Osteoblast (primary cell): ENCODE measurements at regions not wholly inside any gene's neighbourhood (a gene's known extent, or its start where the extent isn't known, plus 50 kb on each side); places are given as distances from the start of the nearest gene placed in this dataset.

Experiments
- DNase-seq: peaks from one replicate; pipeline ENCODE4 v3.0.0; 2011; ENCODE audit warnings: low spot score, mixed read lengths; ENCODE audit not compliant: insufficient read length; ENCODE audit errors: missing footprints
- H2AFZ ChIP-seq: 2 replicates; pipeline ENCODE4 v1.6.0; 2011; ENCODE audit warnings: mild to moderate bottlenecking, low read length
- H3K27ac ChIP-seq: 2 replicates; pipeline ENCODE4 v1.5.1; 2011; ENCODE audit warnings: mild to moderate bottlenecking, low read depth, low read length, moderate library complexity
- H3K27me3 ChIP-seq: 2 replicates; pipeline ENCODE4 v1.6.0; 2012; ENCODE audit warnings: mild to moderate bottlenecking, control low read depth, inconsistent platforms, low read length, moderate library complexity; ENCODE audit not compliant: insufficient read depth
- H3K36me3 ChIP-seq: 2 replicates; pipeline ENCODE4 v1.5.1; 2011; ENCODE audit warnings: mild to moderate bottlenecking, low read length, control low read depth, moderate library complexity; ENCODE audit not compliant: insufficient read depth
- H3K4me1 ChIP-seq: 2 replicates; pipeline ENCODE4 v1.5.1; 2011; ENCODE audit warnings: mild to moderate bottlenecking, low read length, control low read depth, moderate library complexity; ENCODE audit not compliant: insufficient read depth
- H3K4me2 ChIP-seq: 2 replicates; pipeline ENCODE4 v1.6.0; 2011; ENCODE audit warnings: mild to moderate bottlenecking, low read length; ENCODE audit not compliant: insufficient read depth
- H3K4me3 ChIP-seq: fragments of 200-600 bp; sonication (generic); 3 replicates; pipeline ENCODE4 v1.5.1; 2012; ENCODE audit warnings: mild to moderate bottlenecking, low read length, inconsistent platforms; ENCODE audit not compliant: insufficient read depth
- H3K79me2 ChIP-seq: 2 replicates; pipeline ENCODE4 v1.6.0; 2012; ENCODE audit warnings: mild to moderate bottlenecking, low read length, control low read depth, inconsistent platforms; ENCODE audit not compliant: insufficient read depth
- H3K9me3 ChIP-seq: 2 replicates; pipeline ENCODE4 v1.5.1; 2011; ENCODE audit warnings: low read depth, low read length, control low read depth
- H4K20me1 ChIP-seq: 2 replicates; pipeline ENCODE4 v1.6.0; 2012; ENCODE audit warnings: mild to moderate bottlenecking, low read length, control low read depth; ENCODE audit not compliant: insufficient read depth
- TF ChIP-seq, protein P1 (sequence below): IDR thresholded peaks from 2 replicates; pipeline ENCODE4 v1.5.1; 2011; ENCODE audit warnings: mild to moderate bottlenecking, low read depth, low read length, moderate library complexity; ENCODE audit errors: extremely low read depth

DNA sequence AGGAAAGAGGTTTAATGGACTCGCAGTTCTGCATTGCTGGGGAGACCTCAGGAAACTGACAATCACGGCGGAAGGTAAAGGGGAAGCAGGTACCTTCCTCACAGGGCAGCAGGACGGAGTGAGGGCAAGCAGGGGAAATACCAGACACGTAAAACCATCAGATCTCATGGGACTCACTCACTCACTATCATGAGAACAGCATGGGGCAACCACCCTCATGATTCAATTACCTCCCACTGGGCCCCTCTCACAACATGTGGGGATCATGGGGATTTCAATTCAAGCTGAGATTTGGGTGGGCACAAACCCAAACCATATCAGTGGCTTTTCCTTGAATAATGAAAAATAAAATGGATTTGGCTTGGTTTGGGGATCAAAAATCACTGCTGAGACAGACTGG is 380.5 kb downstream of the VRK1 start:
- TF ChIP-seq, protein P1, sequence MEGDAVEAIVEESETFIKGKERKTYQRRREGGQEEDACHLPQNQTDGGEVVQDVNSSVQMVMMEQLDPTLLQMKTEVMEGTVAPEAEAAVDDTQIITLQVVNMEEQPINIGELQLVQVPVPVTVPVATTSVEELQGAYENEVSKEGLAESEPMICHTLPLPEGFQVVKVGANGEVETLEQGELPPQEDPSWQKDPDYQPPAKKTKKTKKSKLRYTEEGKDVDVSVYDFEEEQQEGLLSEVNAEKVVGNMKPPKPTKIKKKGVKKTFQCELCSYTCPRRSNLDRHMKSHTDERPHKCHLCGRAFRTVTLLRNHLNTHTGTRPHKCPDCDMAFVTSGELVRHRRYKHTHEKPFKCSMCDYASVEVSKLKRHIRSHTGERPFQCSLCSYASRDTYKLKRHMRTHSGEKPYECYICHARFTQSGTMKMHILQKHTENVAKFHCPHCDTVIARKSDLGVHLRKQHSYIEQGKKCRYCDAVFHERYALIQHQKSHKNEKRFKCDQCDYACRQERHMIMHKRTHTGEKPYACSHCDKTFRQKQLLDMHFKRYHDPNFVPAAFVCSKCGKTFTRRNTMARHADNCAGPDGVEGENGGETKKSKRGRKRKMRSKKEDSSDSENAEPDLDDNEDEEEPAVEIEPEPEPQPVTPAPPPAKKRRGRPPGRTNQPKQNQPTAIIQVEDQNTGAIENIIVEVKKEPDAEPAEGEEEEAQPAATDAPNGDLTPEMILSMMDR = no peak
- H3K4me3 ChIP-seq = no peak overlapping the region
- H2AFZ ChIP-seq = no peak overlapping the region
- H4K20me1 ChIP-seq = no peaks in the 10 kb centered on the region
- H3K27ac ChIP-seq = no peak overlapping the region
- H3K4me1 ChIP-seq = peaks cover 5% of the 10 kb centered on the region
- H3K36me3 ChIP-seq = no peaks in the 10 kb centered on the region
- no peaks in the 10 kb centered on the region for H3K79me2 ChIP-seq
- DNase-seq = no peak
- no peak overlapping the region for H3K4me2 ChIP-seq
- H3K27me3 ChIP-seq = no peaks in the 10 kb centered on the region
- H3K9me3 ChIP-seq = no peaks in the 10 kb centered on the region

DNA sequence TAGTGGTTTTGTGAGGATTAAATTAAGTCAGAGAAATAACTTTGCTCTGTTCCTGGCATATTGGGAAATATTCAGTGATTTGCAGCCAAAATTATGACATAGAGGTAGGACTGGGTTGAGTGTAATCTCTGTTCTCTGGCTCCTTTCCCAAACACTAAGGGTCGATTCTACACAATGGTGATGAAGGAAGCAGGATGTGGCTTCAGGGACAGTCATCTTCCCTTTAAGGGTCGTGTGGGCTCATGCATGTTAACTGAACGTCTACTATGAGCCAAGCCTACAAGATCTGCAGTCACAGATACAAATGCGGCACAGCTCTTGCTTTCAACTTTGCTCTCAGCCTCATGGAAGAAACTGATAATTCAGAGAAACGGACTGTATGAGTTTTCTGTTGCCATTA is 381.6 kb downstream of the VRK1 start:
- H3K27ac ChIP-seq = no peak overlapping the region
- no peaks in the 10 kb centered on the region for H3K79me2 ChIP-seq
- no peak overlapping the region for H3K4me3 ChIP-seq
- TF ChIP-seq, protein P1 = no peak
- H3K4me1 ChIP-seq = peaks cover 5% of the 10 kb centered on the region
- H3K36me3 ChIP-seq = no peaks in the 10 kb centered on the region
- H2AFZ ChIP-seq = no peak overlapping the region
- no peaks in the 10 kb centered on the region for H3K27me3 ChIP-seq
- H3K4me2 ChIP-seq = no peak overlapping the region
- no peak for DNase-seq
- no peaks in the 10 kb centered on the region for H4K20me1 ChIP-seq
- no peaks in the 10 kb centered on the region for H3K9me3 ChIP-seq

DNA sequence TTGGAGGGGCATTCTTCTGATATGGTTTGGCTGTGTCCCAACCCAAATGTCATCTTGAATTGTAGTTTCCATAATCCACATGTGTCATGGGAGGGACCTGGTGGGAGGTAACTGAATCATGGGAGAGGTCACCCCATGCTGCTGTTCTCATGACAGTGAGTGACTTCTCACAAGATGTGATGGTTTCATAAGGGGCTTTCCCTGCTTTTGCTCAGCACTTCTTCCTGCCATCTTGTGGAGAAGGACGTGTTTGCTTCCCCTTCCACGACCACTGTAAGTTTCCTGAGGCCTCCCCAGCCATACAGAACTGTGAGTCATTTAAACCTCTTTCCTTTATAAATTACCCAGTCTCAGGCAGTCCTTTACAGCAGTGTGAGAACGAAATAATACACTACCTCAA is 382.4 kb downstream of the VRK1 start:
- H3K4me1 ChIP-seq = peaks cover 5% of the 10 kb centered on the region
- no peaks in the 10 kb centered on the region for H3K9me3 ChIP-seq
- H2AFZ ChIP-seq = no peak overlapping the region
- no peak for DNase-seq
- TF ChIP-seq, protein P1 = no peak
- H3K27ac ChIP-seq = no peak overlapping the region
- H4K20me1 ChIP-seq = no peaks in the 10 kb centered on the region
- no peak overlapping the region for H3K4me3 ChIP-seq
- H3K36me3 ChIP-seq = no peaks in the 10 kb centered on the region
- no peak overlapping the region for H3K4me2 ChIP-seq
- no peaks in the 10 kb centered on the region for H3K27me3 ChIP-seq
- H3K79me2 ChIP-seq = no peaks in the 10 kb centered on the region

DNA sequence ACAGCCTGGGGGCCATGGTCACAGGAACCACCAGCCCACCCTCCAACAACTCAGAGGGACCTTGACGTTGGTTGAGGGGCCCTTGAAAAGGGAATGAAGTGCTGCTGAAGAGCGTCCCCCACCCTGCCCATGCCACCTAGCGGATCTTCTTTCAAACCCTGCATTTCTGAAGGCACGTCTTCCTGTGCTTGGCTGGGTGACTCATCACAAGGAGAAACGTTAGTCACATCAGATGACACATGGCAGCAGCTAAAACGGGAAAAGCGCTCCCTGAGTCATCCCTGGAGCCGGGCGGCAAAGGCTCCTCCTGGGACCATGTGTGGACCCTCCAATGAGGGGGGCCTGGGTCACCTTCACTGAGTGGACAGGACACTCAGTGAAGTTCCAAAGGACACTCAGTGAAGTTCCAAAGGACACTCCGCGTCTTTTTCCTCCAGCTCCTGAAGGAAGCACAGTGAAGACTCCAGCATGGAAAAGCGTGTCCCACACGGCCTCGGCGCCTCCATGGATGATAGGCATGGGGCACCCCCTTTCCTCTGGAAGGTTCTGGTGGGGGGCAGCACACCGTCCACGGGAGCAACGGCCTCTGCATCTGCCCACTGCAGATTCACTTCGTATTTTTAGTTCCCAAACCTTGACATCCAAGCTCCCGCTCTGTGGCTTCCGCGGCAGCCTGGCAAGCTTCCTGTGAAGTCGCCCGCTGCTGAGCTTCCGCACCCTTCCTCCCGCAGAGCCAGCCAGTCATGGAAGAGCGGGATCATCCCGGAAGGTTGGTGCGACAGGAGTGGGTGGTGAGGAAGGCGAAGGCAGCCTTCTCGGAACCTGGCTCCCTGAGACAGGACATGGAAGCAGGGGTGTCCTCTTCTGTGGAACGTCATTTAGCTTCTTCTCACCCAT is 383.4 kb downstream of the VRK1 start:
- Histone ChIP-seq H3K27me3 (no peaks in the 10 kb centered on the region), H4K20me1 (no peaks in the 10 kb centered on the region), H3K79me2 (no peaks in the 10 kb centered on the region), H2AFZ (no peak overlapping the region), H3K36me3 (no peaks in the 10 kb centered on the region), H3K9me3 (no peaks in the 10 kb centered on the region), H3K4me2 (no peak overlapping the region), H3K4me1 (peaks cover 5% of the 10 kb centered on the region), H3K27ac (no peak overlapping the region), H3K4me3 (no peak overlapping the region)
- DNase-seq = no peak
- TF ChIP-seq, protein P1 = peak; percentile 28
